DND-41 (cell line): ENCODE measurements at regions not wholly inside any gene's neighbourhood (a gene's known extent, or its start where the extent isn't known, plus 50 kb on each side); places are given as distances from the start of the nearest gene placed in this dataset.

ENCODE experiments used
- ATAC-seq: fragments of 200-7000 bp; cut with Tn5 transposase; 3 replicates; pipeline ENCODE4 v1.9.1; 2021; ENCODE audit warnings: low read depth; ENCODE audit not compliant: insufficient read depth
- DNase-seq: peaks from one replicate; pipeline ENCODE4 v3.0.0-alpha.2; 2020
- H2AFZ ChIP-seq: 2 replicates; pipeline ENCODE4 v1.6.0; 2012; ENCODE audit warnings: low read depth, low read length
- H3K27ac ChIP-seq: 2 replicates; pipeline ENCODE4 v1.5.1; 2012; ENCODE audit warnings: low read length, inconsistent platforms
- H3K27me3 ChIP-seq: fragments of 200-600 bp; sonication (generic); 2 replicates; pipeline ENCODE4 v1.6.0; 2012; ENCODE audit warnings: low read length, mild to moderate bottlenecking, inconsistent platforms; ENCODE audit not compliant: insufficient read depth, poor library complexity
- H3K36me3 ChIP-seq: 2 replicates; pipeline ENCODE4 v1.5.1; 2012; ENCODE audit warnings: low read length, inconsistent platforms; ENCODE audit not compliant: insufficient read depth
- H3K4me1 ChIP-seq: 2 replicates; pipeline ENCODE4 v1.5.1; 2012; ENCODE audit warnings: mild to moderate bottlenecking, low read length; ENCODE audit not compliant: insufficient read depth
- H3K4me2 ChIP-seq: 2 replicates; pipeline ENCODE4 v1.6.0; 2012; ENCODE audit warnings: mild to moderate bottlenecking, moderate library complexity, low read length, inconsistent platforms; ENCODE audit not compliant: insufficient read depth
- H3K4me3 ChIP-seq, 2 experiments: fragments of 200-600 bp in 1 of 2; shearing (Covaris generic) in 1 of 2; 2 replicates each; pipeline ENCODE4 v1.5.1; 2012 to 2016; ENCODE audit warnings: inconsistent platforms in 2 of 2, low read length in 2 of 2, mild to moderate bottlenecking in 2 of 2, low read depth in 1 of 2, moderate library complexity in 1 of 2
- H3K79me2 ChIP-seq: 2 replicates; pipeline ENCODE4 v1.6.0; 2012; ENCODE audit warnings: low read length, inconsistent platforms; ENCODE audit not compliant: insufficient read depth
- H3K9ac ChIP-seq: 2 replicates; pipeline ENCODE4 v1.6.0; 2012; ENCODE audit warnings: low read depth, mild to moderate bottlenecking, inconsistent platforms, low read length, moderate library complexity
- H3K9me3 ChIP-seq: 2 replicates; pipeline ENCODE4 v1.5.1; 2012; ENCODE audit warnings: low read length, moderate library complexity, mild to moderate bottlenecking, inconsistent platforms; ENCODE audit not compliant: insufficient read depth, severe bottlenecking
- H4K20me1 ChIP-seq: 2 replicates; pipeline ENCODE4 v1.6.0; 2012; ENCODE audit warnings: low read length; ENCODE audit not compliant: insufficient read depth
- CTCF ChIP-seq: IDR thresholded peaks from 2 replicates; pipeline ENCODE4 v1.5.1; 2012; ENCODE audit warnings: borderline replicate concordance, low read length, moderate library complexity, mild to moderate bottlenecking; ENCODE audit not compliant: poor library complexity, severe bottlenecking; ENCODE audit errors: extremely low read depth
- EZH2 ChIP-seq: IDR thresholded peaks from 3 replicates; pipeline ENCODE4 v1.6.1; 2012; ENCODE audit warnings: borderline replicate concordance, low read depth, mild to moderate bottlenecking, moderate library complexity, low read length, inconsistent platforms; ENCODE audit not compliant: severe bottlenecking

- no peak overlapping the region for H3K4me3 ChIP-seq
- DNase-seq, result no peak
- no peak overlapping the region for H2AFZ ChIP-seq
- H3K4me1 ChIP-seq, result no peaks in the 10 kb centered on the region
- no peak overlapping the region for H3K27ac ChIP-seq
- no peaks in the 10 kb centered on the region for H3K9me3 ChIP-seq
- no peaks in the 10 kb centered on the region for H3K36me3 ChIP-seq
- no peaks in the 10 kb centered on the region for H3K79me2 ChIP-seq
- H3K27me3 ChIP-seq, result peaks cover 19% of the 10 kb centered on the region
- no peaks in the 10 kb centered on the region for H4K20me1 ChIP-seq
- H3K4me2 ChIP-seq, result no peak overlapping the region
- ATAC-seq, result no peak
- no peak overlapping the region for H3K9ac ChIP-seq
- no peak for TF ChIP-seq CTCF
- TF ChIP-seq EZH2, result no peak
Observed at GRCh38 chr1:29900104-29900679, 663.9 kb downstream of the PTPRU start.

DNA sequence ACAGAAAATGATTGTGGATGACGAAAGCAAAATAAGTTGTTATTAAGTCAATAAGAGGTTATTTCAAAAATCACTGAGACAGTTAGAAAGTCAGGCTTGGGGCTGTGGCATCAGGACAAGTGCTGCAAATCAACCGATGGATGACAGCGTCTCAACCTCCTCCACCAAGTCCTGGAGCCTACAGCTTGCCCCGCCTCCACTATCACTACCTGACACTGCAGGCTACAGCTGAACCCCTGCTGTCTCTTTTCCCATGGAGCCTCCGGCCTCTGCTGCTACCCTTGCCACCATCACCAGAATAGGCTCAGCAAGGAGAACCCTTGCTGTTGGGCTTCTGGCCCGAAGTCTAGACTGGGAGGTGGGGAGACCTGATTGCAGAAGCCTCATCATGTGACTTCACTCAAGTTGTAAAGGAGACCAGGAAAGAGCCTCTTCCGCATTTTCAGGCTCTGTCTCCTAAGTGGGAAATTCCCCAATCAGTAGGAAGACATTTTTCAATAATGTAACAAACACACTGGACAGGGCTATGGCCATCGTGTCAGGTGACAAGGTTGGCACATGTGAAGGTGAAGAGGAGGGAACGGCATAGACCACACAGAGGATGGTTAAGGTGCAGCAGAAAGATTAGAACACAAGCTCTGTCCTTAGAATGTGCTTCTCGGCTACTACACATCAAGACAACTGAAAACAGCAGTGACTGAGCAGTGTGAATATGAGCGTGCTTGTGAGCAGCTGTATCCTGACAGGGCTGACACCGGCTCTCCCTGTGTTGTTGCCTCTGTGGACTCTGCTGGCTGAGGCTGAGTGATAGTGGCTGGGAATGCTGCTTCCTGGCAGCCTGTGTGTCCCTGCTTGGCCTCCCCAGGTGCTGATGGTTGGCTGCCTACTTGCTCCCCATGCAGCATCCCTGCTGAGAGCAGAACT is 660.7 kb downstream of the PTPRU start:
- no peak for TF ChIP-seq CTCF
- no peak for TF ChIP-seq EZH2
- Histone ChIP-seq H3K9ac (no peak overlapping the region), H4K20me1 (no peaks in the 10 kb centered on the region), H3K36me3 (no peaks in the 10 kb centered on the region), H3K9me3 (no peaks in the 10 kb centered on the region), H3K27ac (no peak overlapping the region), H2AFZ (no peak overlapping the region), H3K79me2 (no peaks in the 10 kb centered on the region), H3K4me3 (no peak overlapping the region), H3K27me3 (peaks cover 19% of the 10 kb centered on the region), H3K4me2 (no peak overlapping the region), H3K4me1 (no peaks in the 10 kb centered on the region)
- DNase-seq (no peak), ATAC-seq (no peak)

GRCh38 chr1:29896300-29896699 is 660.0 kb downstream of the PTPRU start:
- DNase-seq (no peak), ATAC-seq (no peak)
- Histone ChIP-seq H3K4me3 (no peak overlapping the region), H2AFZ (no peak overlapping the region), H3K27me3 (peaks cover 19% of the 10 kb centered on the region), H3K79me2 (no peaks in the 10 kb centered on the region), H3K4me1 (no peaks in the 10 kb centered on the region), H3K9me3 (no peaks in the 10 kb centered on the region), H3K9ac (no peak overlapping the region), H3K4me2 (no peak overlapping the region), H3K36me3 (no peaks in the 10 kb centered on the region), H4K20me1 (no peaks in the 10 kb centered on the region), H3K27ac (no peak overlapping the region)
- TF ChIP-seq EZH2 (no peak), CTCF (no peak)
